Neural cell (in vitro differentiated cells): ENCODE measurements at regions not wholly inside any gene's neighbourhood (a gene's known extent, or its start where the extent isn't known, plus 50 kb on each side); places are given as distances from the start of the nearest gene placed in this dataset.

Source experiments
- H2AFZ ChIP-seq: fragments of 200-600, 300-800 bp; sonication (generic), shearing (Covaris generic); 2 replicates; pipeline ENCODE4 v1.6.0; 2014; ENCODE audit warnings: low read depth, mild to moderate bottlenecking, antibody characterized with exemption, low read length, moderate library complexity
- H3F3A ChIP-seq: fragments of 200-600 bp; shearing (Covaris generic); 2 replicates; pipeline ENCODE4 v1.6.1; 2016; ENCODE audit warnings: mild to moderate bottlenecking, moderate library complexity, mixed read lengths, antibody characterized with exemption, low read length; ENCODE audit not compliant: insufficient read depth, poor library complexity, severe bottlenecking
- H3K27ac ChIP-seq: fragments of 200-600, 300-800 bp; sonication (generic), shearing (Covaris generic); 2 replicates; pipeline ENCODE4 v1.5.1; 2014; ENCODE audit warnings: mild to moderate bottlenecking, low read length, moderate library complexity
- H3K27me3 ChIP-seq: fragments of 300-800, 200-600 bp; sonication (generic), shearing (Covaris generic); 2 replicates; pipeline ENCODE4 v1.6.0; 2014; ENCODE audit warnings: mild to moderate bottlenecking, low read depth, low read length, moderate library complexity; ENCODE audit not compliant: insufficient read depth
- H3K36me3 ChIP-seq: fragments of 300-800, 200-600 bp; sonication (generic), shearing (Covaris generic); 2 replicates; pipeline ENCODE4 v1.5.1; 2014; ENCODE audit warnings: mild to moderate bottlenecking, antibody characterized with exemption, low read length, moderate library complexity; ENCODE audit not compliant: insufficient read depth
- H3K4me2 ChIP-seq: fragments of 300-800, 200-600 bp; sonication (generic), shearing (Covaris generic); 2 replicates; pipeline ENCODE4 v1.6.0; 2014; ENCODE audit warnings: mild to moderate bottlenecking, low read length
- H3K4me3 ChIP-seq: fragments of 300-800, 200-600 bp; sonication (generic), shearing (Covaris generic); 2 replicates; pipeline ENCODE4 v1.5.1; 2014; ENCODE audit warnings: mild to moderate bottlenecking, low read length, moderate library complexity
- H3K79me2 ChIP-seq: fragments of 200-600 bp; shearing (Covaris generic); replicated peaks from 2 replicates; pipeline ENCODE4 v1.6.0; 2014; ENCODE audit warnings: mild to moderate bottlenecking, low read length, moderate library complexity; ENCODE audit not compliant: insufficient read depth
- H3K9ac ChIP-seq: fragments of 300-800, 200-600 bp; sonication (generic), shearing (Covaris generic); 2 replicates; pipeline ENCODE4 v1.6.1; 2016; ENCODE audit warnings: mild to moderate bottlenecking, low read length, mixed read lengths
- H3K9me2 ChIP-seq: fragments of 200-600 bp; shearing (Covaris generic); 2 replicates; pipeline ENCODE4 v1.6.1; 2016; ENCODE audit warnings: mild to moderate bottlenecking, low read length, mixed read lengths; ENCODE audit not compliant: insufficient read depth
- H3K9me3 ChIP-seq: fragments of 200-600, 300-800 bp; sonication (generic), shearing (Covaris generic); 2 replicates; pipeline ENCODE4 v1.6.1; 2016; ENCODE audit warnings: mild to moderate bottlenecking, mixed run types, low read length, moderate library complexity, mixed read lengths
- H4K20me1 ChIP-seq: fragments of 200-600 bp; shearing (Covaris generic); 2 replicates; pipeline ENCODE4 v1.6.1; 2016; ENCODE audit warnings: mild to moderate bottlenecking, mixed run types; ENCODE audit not compliant: insufficient read depth
- CTCF ChIP-seq: fragments of 450-650 bp; IDR thresholded peaks from 2 replicates; pipeline ENCODE4 v1.5.1; 2014; ENCODE audit warnings: antibody characterized with exemption, mild to moderate bottlenecking, moderate library complexity; ENCODE audit not compliant: poor library complexity, severe bottlenecking
- EP300 ChIP-seq: fragments of 450-650 bp; conservative IDR thresholded peaks from 2 replicates; pipeline ENCODE4 v1.6.1; 2014; ENCODE audit warnings: antibody characterized with exemption, mild to moderate bottlenecking, moderate library complexity; ENCODE audit not compliant: poor library complexity, severe bottlenecking
- EZH2 ChIP-seq: fragments of 200-600, 300-800 bp; shearing (Covaris generic), sonication (generic); IDR thresholded peaks from 2 replicates; pipeline ENCODE4 v1.6.1; 2014; ENCODE audit warnings: antibody characterized with exemption, low read length, borderline replicate concordance, mild to moderate bottlenecking; ENCODE audit not compliant: insufficient read depth, poor library complexity, severe bottlenecking
- MXI1 ChIP-seq: fragments of 450-650 bp; conservative IDR thresholded peaks from 2 replicates; pipeline ENCODE4 v1.6.1; 2014; ENCODE audit warnings: antibody characterized with exemption, mild to moderate bottlenecking; ENCODE audit not compliant: poor library complexity, severe bottlenecking
- POLR2AphosphoS5 ChIP-seq: IDR thresholded peaks from 2 replicates; pipeline ENCODE4 v1.6.1; 2012
- RAD21 ChIP-seq: fragments of 450-650 bp; conservative IDR thresholded peaks from 2 replicates; pipeline ENCODE4 v1.6.1; 2014; ENCODE audit warnings: antibody characterized with exemption, mild to moderate bottlenecking, moderate library complexity
- REST ChIP-seq: IDR thresholded peaks from 2 replicates; pipeline ENCODE4 v1.6.1; 2012; ENCODE audit warnings: borderline replicate concordance
- SMC3 ChIP-seq: fragments of 450-650 bp; conservative IDR thresholded peaks from 2 replicates; pipeline ENCODE4 v1.6.1; 2014; ENCODE audit warnings: antibody characterized with exemption, mild to moderate bottlenecking, moderate library complexity; ENCODE audit not compliant: poor library complexity
- TAF1 ChIP-seq: IDR thresholded peaks from 2 replicates; pipeline ENCODE4 v1.6.1; 2012; ENCODE audit warnings: low read depth

DNA sequence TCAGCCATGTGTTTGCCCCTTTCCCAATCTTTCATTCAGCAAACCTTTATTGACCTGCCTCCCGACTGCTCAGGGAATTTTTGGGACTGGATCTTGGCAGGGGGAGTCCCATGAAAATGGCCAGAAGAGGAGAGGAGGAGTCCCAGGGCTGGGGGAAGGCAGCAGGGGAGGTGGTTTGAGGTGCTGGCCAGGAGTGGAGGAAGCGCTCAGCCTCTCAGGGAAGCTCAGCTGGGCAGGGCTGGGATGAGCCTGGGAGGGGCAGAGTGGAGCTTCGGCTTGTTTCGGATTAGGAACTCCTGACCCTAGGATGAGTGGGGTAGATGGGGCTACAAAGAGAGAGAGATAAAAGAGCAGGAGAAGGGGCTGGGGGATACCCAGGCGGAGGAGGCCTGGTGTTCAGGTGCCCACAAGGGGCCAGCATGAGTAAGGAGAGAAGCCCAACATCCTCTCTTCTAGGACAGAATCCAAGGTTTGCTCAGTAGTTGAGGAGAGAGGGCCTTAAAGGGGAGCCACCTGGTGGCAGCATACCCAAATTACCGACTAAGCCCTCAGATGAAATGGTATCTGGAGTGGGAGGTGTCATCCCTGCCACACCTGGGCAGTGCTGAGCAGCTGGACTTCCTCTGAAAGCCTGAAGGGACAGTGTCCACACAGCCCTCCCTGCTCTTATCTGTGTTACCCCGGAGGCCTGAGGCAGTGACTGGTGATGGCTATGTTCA lies 91.1 kb downstream of the INHBB start:
- Histone ChIP-seq H3K36me3 (no peaks in the 10 kb centered on the region), H4K20me1 (no peaks in the 10 kb centered on the region), H3K9me3 (no peaks in the 10 kb centered on the region), H3K9me2 (no peaks in the 10 kb centered on the region), H3K4me3 (no peak overlapping the region), H3K27me3 (peaks cover 21% of the 10 kb centered on the region), H3K4me2 (no peak overlapping the region), H3K27ac (no peak overlapping the region), H3F3A (no peaks in the 10 kb centered on the region), H2AFZ (no peak overlapping the region), H3K79me2 (no peaks in the 10 kb centered on the region), H3K9ac (no peak overlapping the region)
- TF ChIP-seq SMC3 (no peak), POLR2AphosphoS5 (no peak), EP300 (no peak), TAF1 (no peak), EZH2 (no peak), MXI1 (no peak), RAD21 (no peak)

- Histone ChIP-seq H3K9me3 (no peaks in the 10 kb centered on the region), H3K36me3 (no peaks in the 10 kb centered on the region), H3K4me3 (no peak overlapping the region), H3K79me2 (no peaks in the 10 kb centered on the region), H3K27me3 (peaks cover 26% of the 10 kb centered on the region), H3K9ac (no peak overlapping the region), H4K20me1 (no peaks in the 10 kb centered on the region), H3K4me2 (no peak overlapping the region), H2AFZ (no peak overlapping the region), H3K9me2 (no peaks in the 10 kb centered on the region), H3K27ac (no peak overlapping the region), H3F3A (no peaks in the 10 kb centered on the region)
- TF ChIP-seq CTCF: no peak
- no peak for TF ChIP-seq SMC3
- TF ChIP-seq EP300: no peak
- TF ChIP-seq REST: no peak
- no peak for TF ChIP-seq RAD21
- no peak for TF ChIP-seq POLR2AphosphoS5
- TF ChIP-seq EZH2: no peak
These were observed 91.7 kb downstream of the INHBB start for GRCh38 chr2:120437604-120438000.
